K562 (cell line): ENCODE measurements at regions not wholly inside any gene's neighbourhood (a gene's known extent, or its start where the extent isn't known, plus 50 kb on each side); places are given as distances from the start of the nearest gene placed in this dataset.

Experiments used
- CXXC5 ChIP-seq: fragments of 250-450 bp; sonication (Bioruptor Pico); IDR thresholded peaks from 2 replicates; pipeline ENCODE4 v1.8.0; 2022; ENCODE audit warnings: inconsistent platforms, mild to moderate bottlenecking, moderate library complexity
- GTF2B ChIP-seq: IDR thresholded peaks from 2 replicates; pipeline ENCODE4 v1.6.1; 2011; ENCODE audit not compliant: insufficient read length; ENCODE audit errors: extremely low read depth
- HNRNPK ChIP-seq: fragments of 200-400 bp; formaldehyde crosslinking; IDR thresholded peaks from one replicate; pipeline ENCODE4 v1.6.1; 2018; ENCODE audit warnings: mild to moderate bottlenecking, low read depth, low read length; ENCODE audit not compliant: poor library complexity, severe bottlenecking
- KLF16 ChIP-seq: IDR thresholded peaks from 2 replicates; pipeline ENCODE4 v1.6.1; 2016; ENCODE audit warnings: antibody characterized with exemption
- POLR2A ChIP-seq: fragments of 450-650 bp; conservative IDR thresholded peaks from 2 replicates; pipeline ENCODE4 v1.6.1; 2016
- SMARCB1 ChIP-seq: IDR thresholded peaks from 2 replicates; pipeline ENCODE4 v1.6.1; 2011; ENCODE audit warnings: improper control_type of control experiment, low read depth; ENCODE audit not compliant: insufficient read length
- XRCC5 ChIP-seq: fragments of 200-400 bp; formaldehyde crosslinking; IDR thresholded peaks from 2 replicates; pipeline ENCODE4 v1.6.1; 2017; ENCODE audit warnings: low read depth, mild to moderate bottlenecking, low read length
- ZNF316 ChIP-seq: fragments of 450-650 bp; IDR thresholded peaks from 2 replicates; pipeline ENCODE4 v1.6.1; 2016
- ZNF583 ChIP-seq: fragments of 250-450 bp; sonication (Bioruptor Pico); IDR thresholded peaks from 2 replicates; pipeline ENCODE4 v1.4.0; 2020
- ZZZ3 ChIP-seq: fragments of 450-650 bp; IDR thresholded peaks from 2 replicates; pipeline ENCODE4 v1.6.1; 2016; ENCODE audit warnings: antibody characterized with exemption, mild to moderate bottlenecking, moderate library complexity

- no peak for TF ChIP-seq ZNF583 (CRISPR knock-in tag)
- no peak for TF ChIP-seq GTF2B
- TF ChIP-seq POLR2A, result no peak
- no peak for TF ChIP-seq KLF16
- TF ChIP-seq CXXC5 (CRISPR knock-in tag), result no peak
- TF ChIP-seq ZZZ3, result no peak
- TF ChIP-seq XRCC5, result no peak
- no peak for TF ChIP-seq SMARCB1
- no peak for TF ChIP-seq ZNF316
- TF ChIP-seq HNRNPK, result no peak
Observed at GRCh38 chr11:45031912-45032519, 81.3 kb upstream of the TP53I11 start.
